Lower leg skin (tissue), 4 donors: ENCODE measurements at regions not wholly inside any gene's neighbourhood (a gene's known extent, or its start where the extent isn't known, plus 50 kb on each side); places are given as distances from the start of the nearest gene placed in this dataset.

Experiments
- DNase-seq, 2 donors: peaks; one replicate each; pipeline ENCODE4 v3.0.0-alpha.2; 2019; ENCODE audit warnings: low spot score in 2 of 2
- H3K4me3 ChIP-seq: fragments of 200-600 bp; sonication (generic); 2 replicates; pipeline ENCODE4 v1.5.1; 2017; ENCODE audit warnings: mild to moderate bottlenecking, low read depth; ENCODE audit not compliant: poor library complexity, severe bottlenecking
- CTCF ChIP-seq, 3 donors: fragments of 450-650 bp; IDR thresholded peaks; one replicate each; pipeline ENCODE4 v1.5.1; 2016; ENCODE audit warnings: antibody characterized with exemption in 3 of 3, mild to moderate bottlenecking in 3 of 3, moderate library complexity in 2 of 3
- POLR2A ChIP-seq, 2 donors: fragments of 450-650 bp; IDR thresholded peaks; one replicate each; pipeline ENCODE4 v1.6.1; 2016 to 2017; ENCODE audit warnings: antibody characterized with exemption in 2 of 2, mild to moderate bottlenecking in 1 of 2, moderate library complexity in 1 of 2
- WGBS, 2 donors: methylation state at CpG; one replicate each; pipeline ENCODE4 v1.1.5; 2018; 5-methylcytosine and 5-hydroxymethylcytosine counted together
- intact Hi-C: fragments of 100-400 bp; cut with DNase I; formaldehyde crosslinking; loops from one replicate; pipeline ENCODE4 v1.15.0; 2023; ENCODE audit warnings: low total_unique reads

- intact Hi-C loops = no loop called here
- TF ChIP-seq CTCF (IDR thresholded peaks at IDR 0.05) (no peak), POLR2A (IDR thresholded peaks at IDR 0.05) (no peak)
- no peak for DNase-seq
- no peak overlapping the region for H3K4me3 ChIP-seq
- 36 to 42% methylated on average over 5 of the region's 5 CpGs for WGBS, 2 donors
These were observed 133.6 kb downstream of the TFAP2B start for GRCh38 chr6:50952092-50952907.

- DNase-seq = no peak
- TF ChIP-seq CTCF (IDR thresholded peaks at IDR 0.05) = no peak
- no peak for TF ChIP-seq POLR2A (IDR thresholded peaks at IDR 0.05)
- WGBS, 2 donors = 93 to 94% methylated on average over 6 of the region's 6 CpGs
- H3K4me3 ChIP-seq = no peak overlapping the region
- intact Hi-C loops = no loop called here
These were observed 137.3 kb downstream of the TFAP2B start for GRCh38 chr6:50956014-50956413.

GRCh38 chr6:50958148-50958697, 139.6 kb downstream of the TFAP2B start:
- H3K4me3 ChIP-seq = no peak overlapping the region
- WGBS, 2 donors = 82 to 88% methylated on average over 1 of the region's 1 CpG
- TF ChIP-seq POLR2A (IDR thresholded peaks at IDR 0.05) = no peak
- no peak for TF ChIP-seq CTCF (IDR thresholded peaks at IDR 0.05)
- intact Hi-C loops = no loop called here
- no peak for DNase-seq

- intact Hi-C loops = no loop called here
- WGBS, 2 donors = 92 to 94% methylated on average over 4 of the region's 4 CpGs
- TF ChIP-seq POLR2A (IDR thresholded peaks at IDR 0.05) (no peak), CTCF (IDR thresholded peaks at IDR 0.05) (no peak)
These were observed 140.5 kb downstream of the TFAP2B start for GRCh38 chr6:50959081-50959641.

GRCh38 chr6:50961611-50962010, 142.9 kb downstream of the TFAP2B start:
- no peak for DNase-seq
- TF ChIP-seq POLR2A (IDR thresholded peaks at IDR 0.05) (no peak), CTCF (IDR thresholded peaks at IDR 0.05) (no peak)
- intact Hi-C loops = no loop called here
- H3K4me3 ChIP-seq = no peak overlapping the region

More at GRCh38 chr6:50959081-50959641, 140.5 kb downstream of the TFAP2B start:
- no peak overlapping the region for H3K4me3 ChIP-seq
- DNase-seq = no peak
